H9 (cell line): ENCODE measurements at regions not wholly inside any gene's neighbourhood (a gene's known extent, or its start where the extent isn't known, plus 50 kb on each side); places are given as distances from the start of the nearest gene placed in this dataset.

Experiments used
- DNase-seq: peaks from one replicate; pipeline ENCODE4 v3.0.0-alpha.2; 2017
- H2AFZ ChIP-seq: one replicate; pipeline ENCODE4 v1.6.1; 2013; ENCODE audit warnings: mild to moderate bottlenecking, low read length, control low read depth, moderate library complexity
- H2AK5ac ChIP-seq: 2 replicates; pipeline ENCODE4 v1.6.1; 2013; ENCODE audit warnings: low read length, control low read depth, mixed read lengths; ENCODE audit not compliant: insufficient read length
- H2BK120ac ChIP-seq: one replicate; pipeline ENCODE4 v1.6.1; 2013; ENCODE audit warnings: low read depth, mild to moderate bottlenecking, low read length, control low read depth, inconsistent platforms; ENCODE audit not compliant: poor library complexity, severe bottlenecking
- H2BK12ac ChIP-seq: 2 replicates; pipeline ENCODE4 v1.6.1; 2013; ENCODE audit warnings: low read length, control low read depth, mixed read lengths, low read depth; ENCODE audit not compliant: insufficient read length
- H2BK15ac ChIP-seq: 2 replicates; pipeline ENCODE4 v1.6.1; 2013; ENCODE audit warnings: low read depth, low read length, control low read depth
- H2BK20ac ChIP-seq: one replicate; pipeline ENCODE4 v1.6.1; 2013; ENCODE audit warnings: low read depth, mild to moderate bottlenecking, low read length, control low read depth, inconsistent platforms; ENCODE audit not compliant: poor library complexity, severe bottlenecking
- H2BK5ac ChIP-seq: 2 replicates; pipeline ENCODE4 v1.6.1; 2013; ENCODE audit warnings: low read length, control low read depth, mixed read lengths; ENCODE audit not compliant: insufficient read length
- H3K14ac ChIP-seq: 2 replicates; pipeline ENCODE4 v1.6.1; 2013; ENCODE audit warnings: low read length, control low read depth; ENCODE audit not compliant: insufficient read depth
- H3K18ac ChIP-seq: 2 replicates; pipeline ENCODE4 v1.6.1; 2013; ENCODE audit warnings: low read depth, mild to moderate bottlenecking, mixed read lengths, low read length, control low read depth; ENCODE audit not compliant: insufficient read length
- H3K23ac ChIP-seq: 2 replicates; pipeline ENCODE4 v1.6.1; 2013; ENCODE audit warnings: low read length, control low read depth, mixed read lengths, low read depth; ENCODE audit not compliant: insufficient read length
- H3K23me2 ChIP-seq: 2 replicates; pipeline ENCODE4 v1.6.1; 2013; ENCODE audit warnings: low read depth, mild to moderate bottlenecking, mixed read lengths, low read length, control low read depth; ENCODE audit not compliant: insufficient read length, poor library complexity, severe bottlenecking
- H3K27ac ChIP-seq: 2 replicates; pipeline ENCODE4 v1.5.1; 2013; ENCODE audit warnings: low read length, control low read depth, mixed read lengths, low read depth; ENCODE audit not compliant: insufficient read length
- H3K27me3 ChIP-seq: 2 replicates; pipeline ENCODE4 v1.6.1; 2013; ENCODE audit warnings: low read length, control low read depth, inconsistent platforms; ENCODE audit not compliant: insufficient read depth
- H3K4ac ChIP-seq: 2 replicates; pipeline ENCODE4 v1.6.1; 2013; ENCODE audit warnings: low read depth, mild to moderate bottlenecking, control low read depth, inconsistent platforms, low read length, moderate library complexity
- H3K4me1 ChIP-seq: 2 replicates; pipeline ENCODE4 v1.6.1; 2013; ENCODE audit warnings: low read length, control low read depth, inconsistent platforms; ENCODE audit not compliant: insufficient read depth
- H3K4me2 ChIP-seq: 2 replicates; pipeline ENCODE4 v1.6.1; 2013; ENCODE audit warnings: low read length, control low read depth, mixed read lengths; ENCODE audit not compliant: insufficient read length, insufficient read depth
- H3K56ac ChIP-seq: 2 replicates; pipeline ENCODE4 v1.6.1; 2013; ENCODE audit warnings: low read depth, mild to moderate bottlenecking, mixed read lengths, low read length, control low read depth; ENCODE audit not compliant: insufficient read length
- H3K79me1 ChIP-seq: 2 replicates; pipeline ENCODE4 v1.6.1; 2013; ENCODE audit warnings: low read depth, mild to moderate bottlenecking, moderate library complexity, low read length, control low read depth, inconsistent platforms; ENCODE audit not compliant: insufficient read depth, poor library complexity, severe bottlenecking
- H3K79me2 ChIP-seq: 2 replicates; pipeline ENCODE4 v1.6.1; 2013; ENCODE audit warnings: low read length, control low read depth, inconsistent platforms; ENCODE audit not compliant: insufficient read depth
- H3K9ac ChIP-seq: 2 replicates; pipeline ENCODE4 v1.6.1; 2013; ENCODE audit warnings: low read length, control low read depth, mixed read lengths; ENCODE audit not compliant: insufficient read length; ENCODE audit errors: extremely low read depth
- H3K9me3 ChIP-seq: one replicate; pipeline ENCODE4 v1.6.1; 2013; ENCODE audit warnings: low read depth, low read length, inconsistent platforms; ENCODE audit not compliant: control insufficient read depth
- H3T11ph ChIP-seq: one replicate; pipeline ENCODE4 v1.6.1; 2013; ENCODE audit warnings: mild to moderate bottlenecking, low read length, control low read depth, inconsistent platforms
- H4K20me1 ChIP-seq: one replicate; pipeline ENCODE4 v1.6.1; 2013; ENCODE audit not compliant: control insufficient read depth, insufficient read length, insufficient read depth
- H4K5ac ChIP-seq: 2 replicates; pipeline ENCODE4 v1.6.1; 2013; ENCODE audit warnings: low read depth, mild to moderate bottlenecking, mixed read lengths, low read length, control low read depth; ENCODE audit not compliant: insufficient read length
- H4K8ac ChIP-seq: replicated peaks from 2 replicates; pipeline ENCODE4 v1.6.1; 2013; ENCODE audit warnings: low read length, control low read depth, mixed read lengths, low read depth; ENCODE audit not compliant: insufficient read length
- H4K91ac ChIP-seq: 2 replicates; pipeline ENCODE4 v1.6.1; 2013; ENCODE audit warnings: low read depth, mild to moderate bottlenecking, moderate library complexity, mixed read lengths, low read length, control low read depth; ENCODE audit not compliant: insufficient read length
- H3K27ac Mint-ChIP-seq, 3 experiments: 2 replicates in 2 of 3; 3 replicates in 1 of 3; pipeline ENCODE4 v1.8.0; 2020 to 2021; ENCODE audit warnings: mixed read lengths in 3 of 3, mild to moderate bottlenecking in 1 of 3, moderate library complexity in 1 of 3
- H3K27me3 Mint-ChIP-seq: 2 replicates; pipeline ENCODE4 v1.8.0; 2021; ENCODE audit warnings: low read depth, mild to moderate bottlenecking, moderate library complexity, mixed read lengths
- H3K36me3 Mint-ChIP-seq, 3 experiments: 2 replicates in 2 of 3; 3 replicates in 1 of 3; pipeline ENCODE4 v1.8.0; 2020 to 2021; ENCODE audit warnings: low read depth in 3 of 3, mixed read lengths in 3 of 3; ENCODE audit not compliant: insufficient read depth in 1 of 3
- H3K4me1 Mint-ChIP-seq, 2 experiments: 2 replicates each; pipeline ENCODE4 v1.8.0; 2020; ENCODE audit warnings: mixed read lengths in 2 of 2
- H3K4me3 Mint-ChIP-seq, 2 experiments: 2 replicates in 1 of 2; 3 replicates in 1 of 2; pipeline ENCODE4 v1.8.0; 2020 to 2021; ENCODE audit warnings: mild to moderate bottlenecking in 2 of 2, mixed read lengths in 2 of 2, moderate library complexity in 1 of 2
- H3K9me3 Mint-ChIP-seq, 2 experiments: 2 replicates in 1 of 2; 3 replicates in 1 of 2; pipeline ENCODE4 v1.8.0; 2020; ENCODE audit warnings: mild to moderate bottlenecking in 2 of 2, mixed read lengths in 2 of 2, moderate library complexity in 1 of 2
- WGBS: extraction: QIAGEN DNeasy Blood & Tissue Kit; methylation state at CpG from one replicate; pipeline ENCODE4 v1.1.7; 2013; ENCODE audit warnings: missing lambda C conversion rate, low lambda C conversion rate, mixed read lengths; ENCODE audit not compliant: insufficient read length; ENCODE audit errors: extremely low coverage; 5-methylcytosine and 5-hydroxymethylcytosine counted together
- TF ChIP-seq, protein P1 (sequence below): fragments of 200-600 bp; sonication (generic); conservative IDR thresholded peaks from 3 replicates; pipeline ENCODE4 v1.8.0; 2021; ENCODE audit warnings: antibody characterized with exemption, mild to moderate bottlenecking

DNA sequence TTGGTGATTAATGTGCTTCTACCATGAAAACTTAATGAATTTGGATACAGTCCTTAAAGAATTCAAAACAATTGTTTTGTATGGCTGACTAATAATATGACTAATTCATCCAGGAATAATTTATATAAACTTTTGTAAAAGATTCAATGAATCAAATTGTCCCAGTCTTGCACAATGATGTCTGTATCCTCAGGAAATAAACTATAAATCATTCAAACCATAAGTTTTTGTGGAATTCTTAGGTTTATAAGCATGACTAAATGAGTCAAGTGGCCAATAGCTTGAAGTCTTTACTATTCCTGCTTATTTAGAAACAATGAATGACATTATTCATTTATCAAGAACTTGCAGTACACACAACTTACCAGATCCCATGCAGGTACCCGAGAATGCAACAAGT lies 935.0 kb upstream of the INTU start:
- H3K4me1 Mint-ChIP-seq: no peaks in the 10 kb centered on the region
- no peak overlapping the region for H2BK15ac ChIP-seq
- no peak overlapping the region for H3K4ac ChIP-seq
- H3K9ac ChIP-seq: no peak overlapping the region
- no peaks in the 10 kb centered on the region for H3K27me3 ChIP-seq
- H3K23ac ChIP-seq: no peak overlapping the region
- no peak overlapping the region for H2BK120ac ChIP-seq
- no peak for DNase-seq
- TF ChIP-seq, protein P1, sequence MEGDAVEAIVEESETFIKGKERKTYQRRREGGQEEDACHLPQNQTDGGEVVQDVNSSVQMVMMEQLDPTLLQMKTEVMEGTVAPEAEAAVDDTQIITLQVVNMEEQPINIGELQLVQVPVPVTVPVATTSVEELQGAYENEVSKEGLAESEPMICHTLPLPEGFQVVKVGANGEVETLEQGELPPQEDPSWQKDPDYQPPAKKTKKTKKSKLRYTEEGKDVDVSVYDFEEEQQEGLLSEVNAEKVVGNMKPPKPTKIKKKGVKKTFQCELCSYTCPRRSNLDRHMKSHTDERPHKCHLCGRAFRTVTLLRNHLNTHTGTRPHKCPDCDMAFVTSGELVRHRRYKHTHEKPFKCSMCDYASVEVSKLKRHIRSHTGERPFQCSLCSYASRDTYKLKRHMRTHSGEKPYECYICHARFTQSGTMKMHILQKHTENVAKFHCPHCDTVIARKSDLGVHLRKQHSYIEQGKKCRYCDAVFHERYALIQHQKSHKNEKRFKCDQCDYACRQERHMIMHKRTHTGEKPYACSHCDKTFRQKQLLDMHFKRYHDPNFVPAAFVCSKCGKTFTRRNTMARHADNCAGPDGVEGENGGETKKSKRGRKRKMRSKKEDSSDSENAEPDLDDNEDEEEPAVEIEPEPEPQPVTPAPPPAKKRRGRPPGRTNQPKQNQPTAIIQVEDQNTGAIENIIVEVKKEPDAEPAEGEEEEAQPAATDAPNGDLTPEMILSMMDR: no peak
- H2AFZ ChIP-seq: no peak overlapping the region
- no CpG with 5 or more reads among the region's 1 CpG for WGBS
- no peak overlapping the region for H4K5ac ChIP-seq
- H2BK12ac ChIP-seq: no peak overlapping the region
- H3K56ac ChIP-seq: no peak overlapping the region
- H2AK5ac ChIP-seq: no peak overlapping the region
- H3K27ac Mint-ChIP-seq: no peak overlapping the region
- H4K91ac ChIP-seq: no peak overlapping the region
- no peaks in the 10 kb centered on the region for H3K79me1 ChIP-seq
- no peaks in the 10 kb centered on the region for H3K27me3 Mint-ChIP-seq
- no peak overlapping the region for H2BK20ac ChIP-seq
- H3K9me3 Mint-ChIP-seq: no peaks in the 10 kb centered on the region
- no peak overlapping the region for H3T11ph ChIP-seq
- no peak overlapping the region for H4K8ac ChIP-seq
- H3K23me2 ChIP-seq: no peaks in the 10 kb centered on the region
- H3K4me1 ChIP-seq: no peaks in the 10 kb centered on the region
- H3K27ac ChIP-seq: no peak overlapping the region
- no peaks in the 10 kb centered on the region for H3K9me3 ChIP-seq
- no peak overlapping the region for H3K18ac ChIP-seq
- no peak overlapping the region for H3K14ac ChIP-seq
- no peaks in the 10 kb centered on the region for H3K36me3 Mint-ChIP-seq
- no peak overlapping the region for H3K4me2 ChIP-seq
- no peaks in the 10 kb centered on the region for H3K79me2 ChIP-seq
- H3K4me3 Mint-ChIP-seq: no peak overlapping the region
- H2BK5ac ChIP-seq: no peak overlapping the region
- H4K20me1 ChIP-seq: no peaks in the 10 kb centered on the region
